HepG2 (cell line): ENCODE measurements at regions not wholly inside any gene's neighbourhood (a gene's known extent, or its start where the extent isn't known, plus 50 kb on each side); places are given as distances from the start of the nearest gene placed in this dataset.

Source experiments
- ATAC-seq: fragments of 200-7000 bp; cut with Tn5 transposase; 3 replicates; pipeline ENCODE4 v1.9.1; 2020; ENCODE audit warnings: mild to moderate bottlenecking, moderate library complexity
- BruUV-seq: library from RNA; stranded (reverse); fragments of 400-500 nt; replicated peaks from 2 replicates; lab custom pipeline; 2021; lab: Mats Ljungman, UMichigan
- CTCF ChIA-PET: fragments of 300-600 bp; formaldehyde crosslinking; extraction: SDS; loops from one replicate; lab custom pipeline; 2021; ENCODE audit warnings: low total read pairs, inconsistent platforms, low intra/inter-chr PET ratio; lab: Yijun Ruan, JAX
- POLR2A ChIA-PET: fragments of 350-600 bp; sonication (Branson Sonifier 250); formaldehyde crosslinking; loops from one replicate; lab custom pipeline; 2020; ENCODE audit warnings: antibody characterized with exemption, inconsistent platforms; lab: Yijun Ruan, JAX
- DNase-seq: peaks from one replicate; pipeline ENCODE4 v3.0.0-alpha.2; 2015; ENCODE audit warnings: low spot score
- FAIRE-seq: peaks from 3 replicates; lab custom pipeline; 2011; peaks lifted over from hg19 to GRCh38; lab: Jason Lieb, UNC
- H2AFZ ChIP-seq: one replicate; pipeline ENCODE4 v1.6.1; 2011; ENCODE audit warnings: low read length, inconsistent platforms
- H3K27ac ChIP-seq: fragments of 300-600 bp; 3 replicates; pipeline ENCODE4 v1.8.0; 2011; ENCODE audit warnings: mixed run types, mild to moderate bottlenecking, mixed read lengths, low read length, inconsistent platforms; ENCODE audit not compliant: insufficient read depth; ENCODE audit errors: extremely low read length
- H3K27me3 ChIP-seq, 2 experiments: fragments of 200-600 bp in 1 of 2; 2 replicates in 1 of 2; 3 replicates in 1 of 2; pipeline versions ENCODE4 v1.6.0 to v1.8.0; 2011; ENCODE audit warnings: low read length in 2 of 2, mild to moderate bottlenecking in 2 of 2, moderate library complexity in 2 of 2, inconsistent platforms in 1 of 2; ENCODE audit not compliant: insufficient read depth in 2 of 2, control insufficient read depth in 1 of 2
- H3K36me3 ChIP-seq, 2 experiments: fragments of 200-600 bp in 1 of 2; replicated peaks in 1 of 2; 2 replicates in 1 of 2; 3 replicates in 1 of 2; pipeline versions ENCODE4 v1.5.1 to v1.8.0; 2011; ENCODE audit warnings: low read length in 2 of 2, inconsistent platforms in 1 of 2; ENCODE audit not compliant: insufficient read depth in 2 of 2, control insufficient read depth in 1 of 2
- H3K4me1 ChIP-seq: 2 replicates; pipeline ENCODE4 v1.5.1; 2012; ENCODE audit warnings: low read length, inconsistent platforms; ENCODE audit not compliant: insufficient read depth
- H3K4me2 ChIP-seq: 2 replicates; pipeline ENCODE4 v1.6.0; 2011; ENCODE audit warnings: low read depth, low read length, inconsistent platforms
- H3K4me3 ChIP-seq, 3 experiments: fragments of 200-600 bp in 1 of 3; sonication (generic), shearing (Covaris generic) in 1 of 3; replicated peaks in 1 of 3; 2 replicates each; pipeline ENCODE4 v1.5.1; 2011 to 2016; ENCODE audit warnings: low read length in 3 of 3, inconsistent platforms in 2 of 3, low read depth in 2 of 3, mild to moderate bottlenecking in 2 of 3, control low read depth in 1 of 3, mixed read lengths in 1 of 3; ENCODE audit not compliant: insufficient read depth in 1 of 3
- H3K79me2 ChIP-seq: one replicate; pipeline ENCODE4 v1.6.1; 2011; ENCODE audit warnings: low read length, inconsistent platforms; ENCODE audit not compliant: insufficient read depth
- H3K9ac ChIP-seq: 2 replicates; pipeline ENCODE4 v1.6.0; 2011; ENCODE audit warnings: mild to moderate bottlenecking, low read depth, low read length, inconsistent platforms; ENCODE audit not compliant: insufficient read depth
- H3K9me3 ChIP-seq: 2 replicates; pipeline ENCODE4 v1.5.1; 2012; ENCODE audit warnings: mild to moderate bottlenecking, low read length
- H4K20me1 ChIP-seq: 2 replicates; pipeline ENCODE4 v1.6.0; 2011; ENCODE audit warnings: inconsistent platforms, mild to moderate bottlenecking, low read length, moderate library complexity; ENCODE audit not compliant: insufficient read depth
- FOXP4 ChIP-seq: sonication (generic); formaldehyde crosslinking; IDR thresholded peaks from 2 replicates; pipeline ENCODE4 v1.4.0; 2020; ENCODE audit warnings: missing genetic modification reagents
- SOX13 ChIP-seq, 3 experiments: fragments of 450-650 bp in 1 of 3; sonication (generic) in 1 of 3; formaldehyde crosslinking in 1 of 3; IDR thresholded peaks in 2 of 3; conservative IDR thresholded peaks in 1 of 3; 2 replicates each; pipeline versions ENCODE4 v1.5.0 to v1.6.1; 2016 to 2020; ENCODE audit warnings: antibody characterized with exemption in 1 of 3, mild to moderate bottlenecking in 1 of 3, missing compliant biosample characterization in 1 of 3, missing genetic modification reagents in 1 of 3, moderate library complexity in 1 of 3
- ZNF883 ChIP-seq: sonication (generic); formaldehyde crosslinking; IDR thresholded peaks from 2 replicates; pipeline ENCODE4 v1.5.1; 2020; ENCODE audit warnings: mild to moderate bottlenecking, missing genetic modification reagents; ENCODE audit errors: not compliant biosample characterization
- WGBS: methylation state at CpG from one replicate; pipeline ENCODE4 v1.1.6; 2017; ENCODE audit warnings: low lambda C conversion rate; 5-methylcytosine and 5-hydroxymethylcytosine counted together
- in situ Hi-C: cut with HindIII; loops from 2 replicates; pipeline ENCODE4 v1.10.0; 2017; ENCODE audit warnings: low pct_unique_long_range_greater_than_20kb; ENCODE audit not compliant: extremely low pct_ligation_motif_present
- intact Hi-C: fragments of 100-400 bp; cut with micrococcal nuclease; formaldehyde crosslinking; loops from one replicate; pipeline ENCODE4 v1.10.0; 2022; ENCODE audit not compliant: unreplicated experiment

- BruUV-seq: no TSS peak
- no peak for FAIRE-seq
- no peak overlapping the region for H2AFZ ChIP-seq
These were observed 52.4 kb upstream of the IL21 start for GRCh38 chr4:122673252-122673651.

GRCh38 chr4:122674371-122674770 is 53.5 kb upstream of the IL21 start:
- Histone ChIP-seq H3K27me3 (peaks cover 1 to 4% of the 10 kb centered on the region in 2 experiments; a peak in 2 of 5 replicates), H3K4me3 (no peak overlapping the region), H3K36me3 (no peaks in the 10 kb centered on the region), H4K20me1 (no peaks in the 10 kb centered on the region), H3K79me2 (no peaks in the 10 kb centered on the region), H3K4me1 (peaks cover 16% of the 10 kb centered on the region), H3K9ac (no peak overlapping the region), H3K4me2 (no peak overlapping the region), H3K27ac (no peak overlapping the region), H2AFZ (no peak overlapping the region), H3K9me3 (no peaks in the 10 kb centered on the region)
- 0% methylated on average over 1 of the region's 1 CpG for WGBS
- BruUV-seq: no TSS peak
- intact Hi-C loops: no loop called here
- TF ChIP-seq SOX13 (IDR thresholded peaks at IDR 0.05) (no peak), SOX13 (CRISPR knock-in tag; conservative IDR thresholded peaks at IDR 0.05 in 1 of 2, IDR thresholded peaks at IDR 0.05 in 1 of 2) (peak in 1 of 2 experiments; percentile 17; a peak in 1 of 4 replicates), ZNF883 (CRISPR knock-in tag) (no peak)
- POLR2A ChIA-PET: no interaction called here
- DNase-seq (peak; percentile 5), ATAC-seq (peak; percentile 28; the same call in 2 of the 3 replicates), FAIRE-seq (no peak)
- in situ Hi-C loops: no loop called here
- CTCF ChIA-PET: no interaction called here

More at GRCh38 chr4:122673252-122673651, 52.4 kb upstream of the IL21 start:
- ChIA-PET POLR2A (no interaction called here), CTCF (no interaction called here)
- Histone ChIP-seq H3K4me2 (no peak overlapping the region), H3K36me3 (no peaks in the 10 kb centered on the region), H4K20me1 (no peaks in the 10 kb centered on the region), H3K4me1 (peaks cover 16% of the 10 kb centered on the region), H3K9me3 (no peaks in the 10 kb centered on the region), H3K27ac (no peak overlapping the region), H3K4me3 (no peak overlapping the region), H3K9ac (no peak overlapping the region), H3K27me3 (peaks cover 1 to 14% of the 10 kb centered on the region in 2 experiments; a peak in 3 of 5 replicates), H3K79me2 (no peaks in the 10 kb centered on the region)
- intact Hi-C loops (no loop called here), in situ Hi-C loops (no loop called here)
- DNase-seq: no peak
- peak; percentile 23; the same call in 1 of the 3 replicates for ATAC-seq
- TF ChIP-seq FOXP4 (CRISPR knock-in tag): no peak
- TF ChIP-seq, all 625 proteins: peak for 0
- 15% methylated on average over 2 of the region's 2 CpGs for WGBS
